ENCODE measurements at regions not wholly inside any gene's neighbourhood (a gene's known extent, or its start where the extent isn't known, plus 50 kb on each side); places are given as distances from the start of the nearest gene placed in this dataset.

DNA sequence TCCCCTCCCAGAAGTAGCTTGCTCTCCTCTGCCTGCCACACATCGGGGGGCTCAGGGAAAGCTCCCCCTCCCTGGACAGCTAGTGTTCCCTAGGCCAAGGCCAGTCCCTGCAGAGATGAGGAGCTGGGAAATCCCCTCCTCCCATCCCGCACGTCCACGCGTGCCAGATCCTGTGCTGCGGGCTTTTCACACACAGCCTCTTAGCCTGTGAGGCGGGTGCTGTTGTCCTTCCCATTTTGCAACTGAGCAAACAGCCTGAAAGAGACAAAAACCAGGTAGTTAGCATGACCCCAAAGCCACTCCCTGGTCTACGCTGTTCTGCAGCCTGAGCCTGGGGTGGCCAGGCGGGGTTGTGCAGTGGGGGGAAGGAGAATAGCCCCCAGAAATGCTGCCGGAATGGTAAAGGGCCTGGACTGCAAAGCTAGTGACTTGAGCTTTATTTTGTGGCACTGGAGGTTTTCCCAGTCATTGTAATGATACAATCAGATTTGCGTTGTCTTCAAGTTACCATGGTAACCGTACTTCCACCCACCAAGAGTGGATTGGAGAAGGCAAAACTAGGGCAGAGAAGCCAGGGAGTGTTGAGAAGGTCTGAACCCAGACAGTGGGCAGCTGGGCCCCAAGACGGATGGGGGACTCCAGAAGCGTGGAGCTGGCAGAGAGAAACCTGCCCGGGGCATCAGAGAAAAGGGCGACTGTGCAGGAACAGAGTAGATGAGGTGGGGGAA lies 98.6 kb upstream of the KCTD7 start:
- 76 to 87% methylated on average over 13 to 14 of the region's 16 CpGs for WGBS, 2 donors
- no peaks in the 10 kb centered on the region for H3K9me3 ChIP-seq
- no peak overlapping the region for H3K27ac ChIP-seq
- H3K36me3 ChIP-seq, result peaks cover 0 to 19% (median 0%) of the 10 kb centered on the region in 3 donors
- intact Hi-C loops (cut with DNase I), result no loop called here
- DNase-seq, result no peak
- TF ChIP-seq, protein P1, sequence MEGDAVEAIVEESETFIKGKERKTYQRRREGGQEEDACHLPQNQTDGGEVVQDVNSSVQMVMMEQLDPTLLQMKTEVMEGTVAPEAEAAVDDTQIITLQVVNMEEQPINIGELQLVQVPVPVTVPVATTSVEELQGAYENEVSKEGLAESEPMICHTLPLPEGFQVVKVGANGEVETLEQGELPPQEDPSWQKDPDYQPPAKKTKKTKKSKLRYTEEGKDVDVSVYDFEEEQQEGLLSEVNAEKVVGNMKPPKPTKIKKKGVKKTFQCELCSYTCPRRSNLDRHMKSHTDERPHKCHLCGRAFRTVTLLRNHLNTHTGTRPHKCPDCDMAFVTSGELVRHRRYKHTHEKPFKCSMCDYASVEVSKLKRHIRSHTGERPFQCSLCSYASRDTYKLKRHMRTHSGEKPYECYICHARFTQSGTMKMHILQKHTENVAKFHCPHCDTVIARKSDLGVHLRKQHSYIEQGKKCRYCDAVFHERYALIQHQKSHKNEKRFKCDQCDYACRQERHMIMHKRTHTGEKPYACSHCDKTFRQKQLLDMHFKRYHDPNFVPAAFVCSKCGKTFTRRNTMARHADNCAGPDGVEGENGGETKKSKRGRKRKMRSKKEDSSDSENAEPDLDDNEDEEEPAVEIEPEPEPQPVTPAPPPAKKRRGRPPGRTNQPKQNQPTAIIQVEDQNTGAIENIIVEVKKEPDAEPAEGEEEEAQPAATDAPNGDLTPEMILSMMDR (IDR thresholded peaks at IDR 0.05), result no peak
- TF ChIP-seq POLR2A (IDR thresholded peaks at IDR 0.05), result no peak
- no peak overlapping the region for H3K4me3 ChIP-seq
- no peaks in the 10 kb centered on the region for H3K4me1 ChIP-seq
- H3K27me3 ChIP-seq, result no peaks in the 10 kb centered on the region

GRCh38 chr7:66535414-66536329 lies 93.0 kb upstream of the KCTD7 start:
- no peaks in the 10 kb centered on the region for H3K9me3 ChIP-seq
- no peak overlapping the region for H3K27ac ChIP-seq
- WGBS, 2 donors, result 95 to 97% methylated on average over 13 to 14 of the region's 15 CpGs
- H3K36me3 ChIP-seq, result peaks cover 0 to 8% (median 0%) of the 10 kb centered on the region in 3 donors
- intact Hi-C loops (cut with DNase I), result no loop called here
- no peak for DNase-seq
- H3K4me1 ChIP-seq, result no peaks in the 10 kb centered on the region
- H3K4me3 ChIP-seq, result no peak overlapping the region
- H3K27me3 ChIP-seq, result no peaks in the 10 kb centered on the region
- TF ChIP-seq, protein P1 (IDR thresholded peaks at IDR 0.05), result no peak
- no peak for TF ChIP-seq POLR2A (IDR thresholded peaks at IDR 0.05)

GRCh38 chr7:66537380-66537779 lies 91.3 kb upstream of the KCTD7 start:
- TF ChIP-seq POLR2A (IDR thresholded peaks at IDR 0.05), result no peak
- TF ChIP-seq, protein P1 (IDR thresholded peaks at IDR 0.05), result no peak

DNA sequence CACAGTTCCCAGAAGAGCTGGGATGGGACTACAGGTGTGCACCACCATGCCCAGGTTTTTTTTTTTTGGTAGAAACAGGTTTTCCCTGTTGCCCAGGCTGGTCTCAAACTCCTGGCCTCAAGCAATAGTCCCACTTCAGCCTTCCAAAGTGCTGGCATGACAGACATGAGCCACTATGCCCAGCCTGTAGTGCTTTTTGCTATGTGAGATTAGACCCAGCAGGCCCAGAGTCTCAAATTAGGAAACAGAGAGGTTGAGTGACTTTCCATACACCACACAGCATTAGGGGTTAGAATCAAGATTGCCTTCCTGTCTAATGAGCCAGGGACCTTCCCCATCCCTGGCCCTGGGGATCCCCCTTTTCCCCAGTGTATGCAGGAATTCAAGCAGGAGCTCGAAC lies 90.8 kb upstream of the KCTD7 start:
- Histone ChIP-seq H3K27ac (no peak overlapping the region), H3K4me1 (no peaks in the 10 kb centered on the region), H3K36me3 (peaks cover 0 to 20% (median 0%) of the 10 kb centered on the region in 3 donors), H3K9me3 (no peaks in the 10 kb centered on the region), H3K4me3 (no peak overlapping the region), H3K27me3 (no peaks in the 10 kb centered on the region)
- TF ChIP-seq, protein P1 (IDR thresholded peaks at IDR 0.05), result no peak
- no peak for TF ChIP-seq POLR2A (IDR thresholded peaks at IDR 0.05)
- intact Hi-C loops (cut with DNase I), result no loop called here
- whole genome bisulfite sequencing, 2 donors, result 67 to 80% methylated on average over 1 of the region's 1 CpG
- DNase-seq, result no peak

More at GRCh38 chr7:66537380-66537779, 91.3 kb upstream of the KCTD7 start:
- Histone ChIP-seq H3K27me3 (no peaks in the 10 kb centered on the region), H3K4me3 (no peak overlapping the region), H3K9me3 (no peaks in the 10 kb centered on the region), H3K4me1 (no peaks in the 10 kb centered on the region), H3K36me3 (peaks cover 0 to 15% (median 0%) of the 10 kb centered on the region in 3 donors), H3K27ac (no peak overlapping the region)
- intact Hi-C loops (cut with DNase I), result no loop called here
- 69 to 80% methylated on average over 2 to 8 of the region's 10 CpGs for WGBS, 2 donors
- no peak for DNase-seq

DNA sequence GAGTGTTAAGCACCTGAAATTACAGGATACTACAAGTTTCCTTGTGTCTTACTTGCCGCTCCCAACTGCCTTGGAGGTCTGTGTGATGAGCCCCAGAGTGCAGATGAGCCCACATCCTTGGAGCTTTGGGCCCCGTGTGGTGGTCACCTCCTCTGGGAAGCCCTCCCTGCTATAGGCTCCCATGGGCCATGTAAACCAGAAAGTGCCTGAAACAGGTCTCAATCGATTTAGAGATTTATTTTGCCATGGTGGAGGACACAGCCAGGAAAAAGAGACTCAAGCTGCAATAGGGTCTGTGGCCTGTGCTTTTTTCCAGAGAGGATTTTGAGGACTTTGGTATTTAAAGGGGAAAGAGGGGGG lies 89.4 kb upstream of the KCTD7 start:
- Histone ChIP-seq H3K4me1 (no peaks in the 10 kb centered on the region), H3K4me3 (no peak overlapping the region), H3K27ac (no peak overlapping the region), H3K27me3 (no peaks in the 10 kb centered on the region), H3K9me3 (no peaks in the 10 kb centered on the region), H3K36me3 (peaks cover 0 to 34% (median 0%) of the 10 kb centered on the region in 3 donors)
- no peak for DNase-seq
- intact Hi-C loops (cut with DNase I), result no loop called here
- 29 to 71% methylated on average over 1 of the region's 3 CpGs for WGBS, 2 donors
- TF ChIP-seq, protein P1 (IDR thresholded peaks at IDR 0.05), result no peak
- TF ChIP-seq POLR2A (IDR thresholded peaks at IDR 0.05), result no peak
